ENCODE measurements at regions not wholly inside any gene's neighbourhood (a gene's known extent, or its start where the extent isn't known, plus 50 kb on each side); places are given as distances from the start of the nearest gene placed in this dataset.

GRCh38 chr7:108667216-108667615 lies 97.5 kb downstream of the DNAJB9 start:
- no peaks in the 10 kb centered on the region for H3K9me3 ChIP-seq (ENCODE audit: control insufficient read depth, insufficient read depth, low read length)
- H3K18ac ChIP-seq (ENCODE audit: low read depth, low read length): no peak overlapping the region
- no peak for ATAC-seq (ENCODE audit: low read depth)
- no peak overlapping the region for H3K9ac ChIP-seq (ENCODE audit: low read depth, low read length)
- WGBS, 2 experiments (ENCODE audit: extremely low coverage in 2 of 2, insufficient read length in 1 of 2): no CpG with 5 or more reads among the region's 2 CpGs
- H4K91ac ChIP-seq (ENCODE audit: insufficient read depth, low read depth, low read length): no peak overlapping the region
- no peak overlapping the region for H3K14ac ChIP-seq (replicated peaks; ENCODE audit: low read depth, low read length)
- H4K20me1 ChIP-seq (ENCODE audit: insufficient read depth, low read length): no peaks in the 10 kb centered on the region
- H2AK9ac ChIP-seq (replicated peaks; ENCODE audit: low read depth, low read length, poor library complexity): no peak overlapping the region
- no peak overlapping the region for H4K5ac ChIP-seq (ENCODE audit: low read depth, low read length)
- no peak overlapping the region for H3K56ac ChIP-seq (ENCODE audit: extremely low read depth, insufficient read depth, low read length)
- no peak for DNase-seq
- no peak overlapping the region for H3K4me3 ChIP-seq (ENCODE audit: insufficient read depth, low read depth, low read length)
- H3K23ac ChIP-seq (ENCODE audit: low read depth, low read length): no peak overlapping the region
- H3K27ac ChIP-seq (ENCODE audit: insufficient read depth, low read length): no peak overlapping the region
- H2BK20ac ChIP-seq (ENCODE audit: low read depth, low read length): no peak overlapping the region
- BruUV-seq (replicated peaks): no TSS peak
- H4K8ac ChIP-seq (ENCODE audit: low read depth in 2 of 2, low read length in 2 of 2): no peak overlapping the region
- dilution Hi-C loops (cut with HindIII; ENCODE audit: low sequenced_read_pairs, unreplicated experiment): no loop called here
- H3K27me3 ChIP-seq (ENCODE audit: control insufficient read depth, insufficient read depth, low read length): no peaks in the 10 kb centered on the region
- H3K9me1 ChIP-seq (ENCODE audit: insufficient read depth, low read length): no peaks in the 10 kb centered on the region
- H3K4me1 ChIP-seq (ENCODE audit: control insufficient read depth, insufficient read depth, low read length): no peaks in the 10 kb centered on the region
- H2BK15ac ChIP-seq (ENCODE audit: low read depth, low read length): no peak overlapping the region
- H2BK5ac ChIP-seq (ENCODE audit: low read depth, low read length, poor library complexity, severe bottlenecking): no peak overlapping the region
- CTCF ChIA-PET: no interaction called here
- H3K79me1 ChIP-seq (ENCODE audit: low read depth in 1 of 2, low read length in 2 of 2): no peaks in the 10 kb centered on the region
- H3K4me2 ChIP-seq (ENCODE audit: low read depth, low read length): no peak overlapping the region
- no peak overlapping the region for H2BK120ac ChIP-seq (ENCODE audit: low read depth, low read length)
- intact Hi-C loops (cut with micrococcal nuclease): no loop called here
- POLR2A ChIA-PET (ENCODE audit: unreplicated experiment): no interaction called here
- H2AK5ac ChIP-seq (ENCODE audit: low read depth, low read length): no peak overlapping the region
- in situ Hi-C loops (cut with MboI; ENCODE audit: low sequenced_read_pairs): no loop called here
- no peak overlapping the region for H2AFZ ChIP-seq (replicated peaks; ENCODE audit: low read length, poor library complexity)
- no peak overlapping the region for H3K4ac ChIP-seq (ENCODE audit: low read depth, low read length)
- H3K36me3 ChIP-seq (ENCODE audit: control insufficient read depth, insufficient read depth, low read length): no peaks in the 10 kb centered on the region
- TF ChIP-seq SMC3 (IDR thresholded peaks at IDR 0.05; ENCODE audit: low read depth, low read length): no peak
- no peak for TF ChIP-seq FOS (IDR thresholded peaks at IDR 0.05; ENCODE audit: low read depth, low read length)
- TF ChIP-seq NFE2L2 (IDR thresholded peaks at IDR 0.05; ENCODE audit: low read depth, low read length): no peak
- TF ChIP-seq MXI1 (IDR thresholded peaks at IDR 0.05; ENCODE audit: borderline replicate concordance, low read depth, low read length): no peak
- TF ChIP-seq MAZ (IDR thresholded peaks at IDR 0.05; ENCODE audit: borderline replicate concordance, low read depth, low read length): no peak
- no peak for TF ChIP-seq RCOR1 (IDR thresholded peaks at IDR 0.05; ENCODE audit: insufficient replicate concordance, low read length)
- no peak for TF ChIP-seq ELK1 (IDR thresholded peaks at IDR 0.05; ENCODE audit: borderline replicate concordance, low read depth, low read length)
